ENCODE measurements at regions not wholly inside any gene's neighbourhood (a gene's known extent, or its start where the extent isn't known, plus 50 kb on each side); places are given as distances from the start of the nearest gene placed in this dataset.

GRCh38 chr5:93911609-93912008 lies 170.2 kb upstream of the POU5F2 start:
- no peak overlapping the region for H3K4me3 ChIP-seq (ENCODE audit: control insufficient read depth, low read depth, low read length)
- no peak for TF ChIP-seq CTCF (conservative IDR thresholded peaks at IDR 0.05; ENCODE audit: control insufficient read depth, insufficient read depth, low read depth, low read length)
- no peak for DNase-seq (ENCODE audit: low read depth)

DNA sequence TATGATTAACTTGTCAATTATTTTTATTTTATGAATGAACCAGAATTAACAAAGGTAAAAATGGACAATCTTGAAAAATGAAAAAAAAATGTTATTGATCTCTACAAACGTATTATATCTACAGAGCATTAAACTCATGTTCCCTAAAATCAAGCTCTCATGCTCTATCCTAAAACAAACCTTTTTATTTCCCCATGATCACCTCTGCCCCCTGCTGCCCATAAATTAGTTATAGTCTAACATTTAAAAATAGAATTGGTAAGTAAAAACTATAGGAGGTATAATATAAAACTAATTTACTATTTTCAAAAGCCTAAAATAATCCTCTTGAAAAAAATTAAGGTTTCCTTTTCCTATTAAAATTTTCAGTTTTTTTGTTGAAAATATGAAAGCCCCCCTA lies 168.0 kb upstream of the POU5F2 start:
- DNase-seq (ENCODE audit: low read depth), result peak; percentile 21
- H3K4me3 ChIP-seq (ENCODE audit: control insufficient read depth, low read depth, low read length), result no peak overlapping the region
- peak; percentile 29 for TF ChIP-seq CTCF (conservative IDR thresholded peaks at IDR 0.05; ENCODE audit: control insufficient read depth, insufficient read depth, low read depth, low read length)

DNA sequence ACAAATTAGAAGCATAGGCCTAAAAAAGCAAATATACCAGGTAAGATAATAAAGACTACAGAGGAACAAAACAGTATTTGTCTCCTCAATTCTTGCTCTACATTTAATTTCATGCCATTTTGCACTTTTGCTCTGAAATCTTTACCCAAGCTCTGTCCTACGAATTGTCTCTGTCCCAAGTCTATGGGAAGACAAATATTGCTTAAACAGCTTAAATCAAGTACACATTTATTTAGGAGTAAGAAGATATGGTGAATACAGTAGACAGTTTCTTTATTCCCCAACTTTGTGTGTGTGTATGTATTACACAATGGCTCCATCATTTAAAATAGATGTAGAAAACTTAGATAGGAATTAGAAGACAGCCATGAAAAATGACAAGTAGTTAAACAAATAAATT lies 163.5 kb upstream of the POU5F2 start:
- no peak for TF ChIP-seq CTCF (conservative IDR thresholded peaks at IDR 0.05; ENCODE audit: control insufficient read depth, insufficient read depth, low read depth, low read length)
- no peak for DNase-seq (ENCODE audit: low read depth)

GRCh38 chr5:93902288-93902687 lies 160.9 kb upstream of the POU5F2 start:
- no peak for TF ChIP-seq CTCF (conservative IDR thresholded peaks at IDR 0.05; ENCODE audit: control insufficient read depth, insufficient read depth, low read depth, low read length)
- no peak for DNase-seq (ENCODE audit: low read depth)
- no peak overlapping the region for H3K4me3 ChIP-seq (ENCODE audit: control insufficient read depth, low read depth, low read length)

More for the DNA sequence above, 163.5 kb upstream of the POU5F2 start:
- H3K4me3 ChIP-seq (ENCODE audit: control insufficient read depth, low read depth, low read length), result no peak overlapping the region

- H3K4me3 ChIP-seq (ENCODE audit: control insufficient read depth, low read depth, low read length), result no peak overlapping the region
- DNase-seq (ENCODE audit: low read depth), result peak; percentile 11
- peak; percentile 41 for TF ChIP-seq CTCF (conservative IDR thresholded peaks at IDR 0.05; ENCODE audit: control insufficient read depth, insufficient read depth, low read depth, low read length)
Measured at GRCh38 chr5:93899026-93899600, 157.7 kb upstream of the POU5F2 start.

DNA sequence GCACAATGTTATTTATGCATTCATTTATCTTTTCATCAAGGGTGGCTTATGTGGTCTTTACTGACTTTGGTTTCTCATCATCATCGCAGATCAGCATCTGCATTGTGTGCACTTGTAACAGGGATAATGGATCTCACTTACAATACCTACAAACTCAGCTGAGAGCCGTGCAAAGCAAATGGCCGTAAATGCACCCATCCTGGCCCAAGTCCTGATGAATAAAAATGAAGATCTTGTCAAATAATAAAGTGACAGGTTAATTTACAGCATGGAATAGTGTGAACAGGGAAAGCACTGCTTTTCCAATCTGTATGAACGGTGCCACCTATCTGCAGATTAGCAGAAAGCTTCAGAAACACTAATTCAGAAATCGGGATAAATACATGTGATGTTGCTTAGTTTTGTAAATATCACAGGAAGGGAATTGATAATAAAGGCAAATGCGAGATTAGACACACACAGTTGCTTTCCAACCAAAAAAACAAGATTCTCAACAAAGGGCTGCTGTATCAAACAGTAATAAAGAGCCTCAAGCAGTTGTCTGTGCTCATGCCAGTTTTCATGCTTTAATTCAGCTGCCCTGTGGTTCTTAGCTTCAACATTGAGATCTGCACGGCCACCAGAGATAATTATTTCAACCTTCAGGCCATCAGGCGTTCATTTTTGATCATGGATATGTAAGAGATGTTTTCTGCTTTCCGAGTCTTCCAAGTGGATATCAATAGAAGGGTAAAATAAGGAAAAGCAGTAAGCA lies 153.4 kb upstream of the POU5F2 start:
- DNase-seq (ENCODE audit: low read depth), result peak; percentile 28
- TF ChIP-seq CTCF (conservative IDR thresholded peaks at IDR 0.05; ENCODE audit: control insufficient read depth, insufficient read depth, low read depth, low read length), result peak; percentile 68
- no peak overlapping the region for H3K4me3 ChIP-seq (ENCODE audit: control insufficient read depth, low read depth, low read length)

Measured in fibroblast of mammary gland (primary cell).